Right lung (tissue), 2 donors: ENCODE measurements at regions not wholly inside any gene's neighbourhood (a gene's known extent, or its start where the extent isn't known, plus 50 kb on each side); places are given as distances from the start of the nearest gene placed in this dataset.

Experiments
- DNase-seq, 2 donors: peaks; one replicate each; pipeline ENCODE4 v3.0.0-alpha.2; 2013

DNA sequence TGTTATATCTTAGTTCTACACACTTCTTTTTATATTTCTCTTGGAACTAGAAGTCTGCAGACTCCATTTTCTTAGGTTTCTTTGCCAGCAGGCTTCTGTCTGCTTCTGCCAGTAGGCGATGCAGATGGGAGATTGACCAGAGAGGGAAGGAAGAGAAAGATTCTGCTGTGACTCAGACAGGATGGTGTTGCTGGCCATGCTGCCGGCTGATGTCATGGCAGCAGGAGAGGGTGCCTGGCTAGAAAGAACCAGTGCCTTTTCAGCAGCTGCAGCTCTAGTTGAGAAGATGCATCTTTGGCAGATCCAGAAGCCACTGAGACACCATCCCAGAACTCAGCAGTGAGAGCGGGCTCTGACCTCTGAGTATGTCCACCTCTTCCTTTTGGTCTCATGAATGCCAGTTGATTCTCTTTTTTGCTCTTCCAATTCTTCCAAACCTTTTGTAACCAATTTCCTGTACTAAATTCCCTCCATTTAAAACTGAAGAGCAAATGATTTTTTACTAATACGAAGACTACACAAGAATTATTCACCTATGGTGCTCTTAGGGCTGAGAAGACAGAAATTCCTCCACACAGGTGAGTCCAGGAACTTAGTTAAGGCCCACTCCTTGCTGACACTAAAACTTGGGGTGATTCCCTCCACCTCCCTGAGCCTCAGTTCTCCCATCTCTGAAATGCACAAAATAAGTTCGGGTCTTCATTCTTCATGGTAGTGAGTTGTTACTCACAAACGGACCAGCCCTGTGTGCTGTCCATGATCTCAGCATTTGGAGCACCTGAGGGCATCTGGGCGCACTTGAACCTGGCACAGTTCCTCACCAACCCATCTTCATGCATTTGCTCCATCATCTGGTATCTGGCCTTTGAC lies 200.7 kb downstream of the MYCN start:
- no peak for DNase-seq

DNA sequence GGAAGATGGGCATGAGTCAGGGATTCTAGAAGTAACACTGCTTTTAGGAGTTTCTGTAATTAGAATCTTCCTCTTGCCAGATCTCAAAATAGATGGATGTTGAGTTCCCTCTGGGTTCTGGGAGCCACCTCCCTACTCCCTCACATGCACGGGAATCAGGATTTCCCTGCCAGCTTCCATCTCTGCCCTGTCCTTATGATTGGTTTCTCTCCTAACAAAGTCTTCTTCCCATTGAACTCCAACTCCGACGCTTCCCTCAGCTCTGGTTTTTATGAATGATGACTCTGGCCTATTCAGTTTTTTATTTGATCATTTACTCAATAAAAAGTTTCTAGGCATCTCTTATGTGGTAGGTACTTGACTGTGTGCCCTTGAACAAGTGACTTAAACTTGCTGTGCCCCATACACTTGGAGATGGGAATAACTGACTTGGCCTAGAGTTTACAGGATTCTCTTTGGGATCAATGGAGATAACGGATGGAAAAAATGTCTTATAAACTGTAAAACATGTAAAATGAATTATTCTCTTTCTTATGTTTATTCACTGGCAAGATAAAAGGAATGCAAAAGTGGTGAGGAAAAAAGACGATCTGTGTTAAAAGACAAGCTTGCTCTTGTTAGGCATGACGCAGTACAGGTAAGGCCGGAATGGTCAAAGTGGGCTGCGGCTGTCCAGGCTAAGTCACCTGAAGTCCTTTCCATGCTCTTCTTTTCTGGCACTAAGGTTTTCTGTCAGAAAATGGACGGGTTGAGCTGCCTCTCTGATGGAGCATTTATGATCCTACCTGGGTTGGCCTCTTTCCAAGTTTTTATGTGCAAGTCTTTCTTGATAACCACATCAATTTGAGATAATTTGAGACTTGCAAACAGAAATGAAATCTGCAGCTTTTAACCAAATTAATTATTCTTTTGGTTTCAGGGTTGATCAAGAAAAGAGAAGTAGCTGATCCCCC lies 199.6 kb downstream of the MYCN start:
- no peak for DNase-seq

DNA sequence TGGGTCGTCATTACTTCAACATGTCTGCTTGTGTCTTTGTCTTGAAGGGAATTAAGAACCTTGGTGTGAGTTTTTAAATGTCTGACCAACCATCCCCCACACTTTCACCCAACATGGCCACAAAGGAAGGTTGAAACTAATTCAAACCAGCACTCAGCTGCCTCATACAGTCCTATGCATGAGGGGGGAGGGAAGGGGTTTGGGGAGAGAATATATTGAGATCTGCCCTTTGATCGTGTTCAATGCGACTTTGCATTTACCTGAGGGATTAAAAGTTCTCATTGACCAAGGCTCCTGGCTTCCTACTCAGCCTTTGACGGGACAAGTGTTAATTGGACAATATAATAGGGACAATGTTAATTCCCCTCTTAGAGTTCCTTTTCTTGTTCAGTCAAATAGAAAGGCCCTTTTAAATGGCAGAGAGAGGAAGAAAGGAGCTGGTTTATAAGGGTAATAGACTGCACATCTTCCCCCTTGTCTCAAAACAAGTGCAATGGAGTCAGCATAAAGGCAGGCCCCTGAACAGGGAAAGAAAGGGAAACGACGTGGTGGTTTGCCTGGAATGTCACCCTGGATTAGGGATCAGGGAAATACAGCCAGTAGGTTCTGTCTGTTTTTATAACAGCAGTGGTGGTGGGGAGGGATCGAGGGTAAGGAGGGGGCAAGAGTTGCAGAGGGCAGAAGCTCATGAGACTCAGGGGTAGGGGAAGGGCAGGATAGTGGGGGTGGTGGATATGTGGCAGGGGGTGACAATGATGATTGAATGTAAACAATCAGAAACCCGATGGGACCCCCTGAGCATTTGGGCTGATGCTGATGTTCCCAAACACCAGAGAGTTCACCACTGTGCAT lies 198.7 kb downstream of the MYCN start:
- no peak for DNase-seq

DNA sequence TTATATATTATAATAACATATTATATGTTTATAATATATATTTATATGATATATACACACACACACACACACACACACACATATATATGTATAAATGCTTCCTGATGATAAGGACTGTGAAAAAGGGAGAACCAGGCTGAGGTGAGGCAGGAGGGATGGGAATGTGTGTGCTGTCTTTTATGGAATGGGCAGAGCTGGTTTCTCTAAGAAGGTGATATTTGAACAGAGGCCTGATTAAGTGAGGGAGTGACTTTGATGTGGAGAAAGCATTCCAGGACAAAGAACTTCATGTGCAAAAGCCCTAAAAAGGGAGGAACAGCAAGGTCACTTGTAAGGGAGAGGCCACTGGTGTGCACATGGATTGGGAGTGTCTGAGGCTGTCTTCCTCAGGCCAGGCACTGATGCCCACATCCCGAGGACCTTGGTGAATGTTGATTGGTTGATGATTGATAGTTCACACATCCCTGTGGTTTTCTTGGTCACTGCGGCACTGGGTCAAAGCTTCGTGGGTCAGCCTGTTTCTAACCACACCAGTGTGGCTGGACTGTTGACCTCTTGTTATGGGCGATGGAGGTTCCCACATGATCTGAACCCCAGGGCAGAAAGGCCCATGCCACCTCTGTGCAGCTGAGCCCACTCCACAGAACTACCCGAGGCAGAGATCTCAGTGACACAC lies 196.9 kb downstream of the MYCN start:
- no peak for DNase-seq

DNA sequence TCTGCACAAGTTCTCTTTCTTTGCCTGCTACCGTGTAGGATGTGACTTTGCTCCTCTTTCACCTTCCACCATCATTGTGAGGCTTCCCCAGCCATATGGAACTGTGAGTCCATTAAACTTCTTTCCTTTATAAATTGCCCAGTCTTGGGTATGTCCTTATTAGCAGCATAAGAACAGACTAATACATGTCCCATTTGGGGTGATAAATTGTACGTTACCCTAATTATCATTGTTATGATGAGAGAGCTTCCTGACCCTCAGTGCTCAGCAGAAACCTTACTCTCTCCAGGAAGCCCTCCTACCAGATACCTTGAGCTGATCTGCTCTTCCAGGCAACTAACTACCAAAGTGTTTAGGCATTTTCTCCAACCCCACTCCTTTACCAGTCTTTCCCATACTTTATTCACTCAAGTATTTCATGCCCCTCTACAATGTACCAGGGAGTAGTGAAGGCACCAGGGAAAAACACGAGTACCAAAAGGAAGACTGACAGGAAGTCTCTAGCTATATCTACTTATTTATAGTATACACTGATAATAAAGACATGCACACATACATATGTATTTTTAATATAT lies 196.2 kb downstream of the MYCN start:
- DNase-seq: no peak

DNA sequence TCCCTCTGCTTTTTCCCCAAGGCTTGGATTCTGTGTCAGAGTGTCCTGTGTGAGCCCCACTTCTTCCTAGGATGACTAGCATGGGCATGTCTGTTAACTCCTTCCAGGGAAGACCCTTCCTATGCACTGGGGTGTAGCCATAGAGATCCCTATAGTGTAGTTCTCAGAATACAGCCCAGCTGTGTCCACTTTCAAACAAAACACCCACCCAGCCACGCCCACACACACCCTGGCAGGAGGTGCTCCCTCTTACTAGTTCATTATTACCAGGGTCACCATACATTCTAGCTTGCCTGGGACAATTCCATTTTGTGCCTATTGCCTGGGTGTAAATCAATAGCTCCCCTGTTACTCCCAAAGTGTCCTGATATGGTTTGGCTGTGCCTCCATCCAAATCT lies 195.6 kb downstream of the MYCN start:
- no peak for DNase-seq

DNA sequence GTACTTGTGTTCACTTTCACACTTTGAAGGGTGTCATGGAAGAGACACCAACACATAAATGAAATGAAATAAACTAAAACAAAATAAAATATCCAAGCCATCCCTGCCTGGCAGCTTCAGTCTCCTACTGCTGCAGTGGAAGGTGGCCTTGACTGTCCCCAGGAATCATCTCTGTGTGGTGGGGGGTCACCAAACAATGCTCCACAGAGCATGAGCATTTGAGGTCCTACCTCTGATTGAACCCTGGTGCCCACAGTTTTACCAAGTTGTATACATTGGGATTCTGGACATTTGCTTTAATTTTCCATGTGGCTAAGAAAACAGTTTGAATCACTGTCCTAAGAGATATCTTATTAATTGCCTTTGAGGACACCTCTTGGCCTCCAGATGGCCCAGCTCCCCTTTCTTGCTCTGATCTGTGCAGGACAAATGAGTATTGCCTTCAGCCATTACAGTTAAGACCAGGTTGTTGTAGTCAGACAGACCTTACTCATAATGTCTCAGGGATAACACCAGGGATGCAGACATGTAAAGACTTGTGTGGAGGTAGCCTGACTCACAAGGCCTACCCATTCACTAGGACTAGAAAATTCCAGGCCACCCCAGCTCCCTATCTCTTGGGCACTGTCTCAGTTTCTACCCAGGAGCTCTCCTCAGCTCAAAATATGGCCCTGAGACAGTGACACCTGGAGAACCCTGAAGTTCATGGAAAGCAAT lies 195.0 kb downstream of the MYCN start:
- no peak for DNase-seq

DNA sequence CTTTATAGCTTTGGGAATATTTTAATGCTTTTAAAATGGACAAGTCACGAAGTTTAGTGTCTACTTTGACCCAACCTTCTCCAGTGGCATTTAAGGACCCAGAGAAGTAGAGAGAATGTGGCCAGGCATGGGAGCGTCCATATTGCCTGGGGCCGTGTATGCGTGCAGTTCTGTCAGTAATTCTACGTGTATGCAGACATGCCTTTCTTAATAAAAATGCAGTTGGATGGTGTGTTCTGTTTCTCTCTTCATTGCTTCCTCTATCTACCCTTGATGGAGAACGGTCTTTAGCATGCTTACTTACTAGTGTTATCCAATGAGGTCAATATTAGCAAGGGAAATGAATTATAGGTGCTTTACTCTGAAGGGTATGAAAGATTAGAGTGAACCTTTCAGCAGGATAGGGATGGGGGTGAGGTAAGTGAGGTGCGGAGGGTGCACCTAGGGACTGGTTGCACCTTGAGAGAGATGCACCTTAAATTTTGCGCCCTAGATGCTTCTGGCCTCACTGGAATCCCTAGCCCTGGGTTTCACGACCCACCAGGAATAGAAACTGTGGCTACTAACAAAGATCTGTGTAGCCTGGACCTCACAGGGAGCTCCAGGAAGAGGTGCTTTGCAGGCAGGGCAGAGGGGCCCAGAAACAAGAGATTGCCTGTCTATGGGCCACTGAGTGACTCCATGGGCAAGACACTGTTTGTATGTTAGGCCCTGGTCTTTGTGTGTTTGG lies 194.3 kb downstream of the MYCN start:
- DNase-seq: no peak

DNA sequence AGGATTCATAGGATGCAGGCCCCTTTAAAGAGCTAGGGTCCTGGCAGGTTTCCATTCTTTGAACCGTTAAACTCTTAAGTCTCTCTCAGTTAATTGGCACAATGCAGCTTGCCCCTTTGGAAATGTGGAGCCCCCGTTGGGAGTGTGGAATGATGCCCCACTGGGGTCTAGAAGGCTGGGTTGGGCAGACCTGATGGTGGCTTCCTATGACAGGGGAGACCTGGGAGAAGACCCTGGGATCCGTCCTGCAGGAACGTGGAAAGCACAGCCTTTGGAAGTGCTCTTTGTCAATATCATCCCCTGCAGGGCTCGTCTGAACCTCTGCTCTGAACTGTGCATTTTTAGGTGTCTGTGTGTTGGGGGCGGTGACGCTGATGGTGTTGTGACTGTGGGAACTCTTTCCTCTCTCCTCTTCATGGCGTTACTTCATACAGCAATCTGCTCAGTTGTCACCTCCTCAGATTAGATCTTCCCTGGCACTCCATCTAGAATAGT lies 190.6 kb downstream of the MYCN start:
- DNase-seq: no peak

DNA sequence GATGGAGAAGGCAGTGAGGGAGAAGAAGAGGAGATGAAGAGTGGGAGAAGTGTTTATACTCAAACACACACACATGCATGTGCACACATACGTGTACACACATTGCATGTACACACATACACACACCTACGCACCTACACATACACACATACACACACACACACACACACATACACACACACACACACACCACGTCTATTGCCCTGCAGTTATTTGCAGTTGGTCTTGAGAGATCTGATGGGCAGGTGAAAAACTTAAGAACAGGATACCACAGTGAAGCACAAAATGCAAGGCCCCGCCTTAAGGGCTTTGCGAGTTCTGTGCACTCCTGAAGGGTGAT lies 190.2 kb downstream of the MYCN start:
- DNase-seq: no peak

DNA sequence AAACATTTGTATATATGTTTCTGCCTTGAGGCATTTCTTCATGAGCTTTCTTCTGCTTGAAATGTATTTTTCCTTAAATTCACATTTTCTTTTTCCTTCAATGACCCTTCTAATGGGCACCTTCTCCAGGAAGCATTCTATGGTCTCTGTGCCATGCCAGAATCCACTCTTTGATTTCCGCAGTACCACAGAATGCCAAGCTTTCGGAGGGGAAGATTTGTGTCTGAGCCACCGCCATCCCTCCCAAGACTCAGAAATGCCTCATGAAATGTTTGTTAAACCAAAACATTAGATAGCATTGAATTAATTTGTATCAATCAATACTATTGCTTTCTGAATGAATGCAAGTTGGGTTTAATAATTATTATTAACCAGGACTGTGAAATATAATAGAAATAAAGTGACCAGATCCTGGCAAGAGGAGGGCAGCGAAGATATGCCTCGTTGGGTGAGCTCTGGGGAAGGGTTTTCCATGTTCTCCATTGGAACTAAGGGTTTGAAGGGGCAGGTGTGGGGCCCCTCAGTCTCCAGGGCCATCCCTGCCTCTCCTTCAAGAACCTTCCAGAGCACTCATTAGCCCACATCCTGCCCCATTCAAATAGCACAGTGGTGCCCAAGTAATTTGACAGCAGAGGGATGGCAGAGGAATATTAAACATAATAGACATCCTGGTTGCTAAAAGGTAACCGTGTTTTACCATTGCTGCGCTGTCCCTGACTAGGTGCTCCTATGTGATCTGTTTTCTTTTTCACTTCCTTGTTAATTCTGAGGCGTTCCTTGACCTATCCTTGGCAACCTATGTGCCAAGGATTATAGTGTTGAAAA lies 189.6 kb downstream of the MYCN start:
- no peak for DNase-seq

DNA sequence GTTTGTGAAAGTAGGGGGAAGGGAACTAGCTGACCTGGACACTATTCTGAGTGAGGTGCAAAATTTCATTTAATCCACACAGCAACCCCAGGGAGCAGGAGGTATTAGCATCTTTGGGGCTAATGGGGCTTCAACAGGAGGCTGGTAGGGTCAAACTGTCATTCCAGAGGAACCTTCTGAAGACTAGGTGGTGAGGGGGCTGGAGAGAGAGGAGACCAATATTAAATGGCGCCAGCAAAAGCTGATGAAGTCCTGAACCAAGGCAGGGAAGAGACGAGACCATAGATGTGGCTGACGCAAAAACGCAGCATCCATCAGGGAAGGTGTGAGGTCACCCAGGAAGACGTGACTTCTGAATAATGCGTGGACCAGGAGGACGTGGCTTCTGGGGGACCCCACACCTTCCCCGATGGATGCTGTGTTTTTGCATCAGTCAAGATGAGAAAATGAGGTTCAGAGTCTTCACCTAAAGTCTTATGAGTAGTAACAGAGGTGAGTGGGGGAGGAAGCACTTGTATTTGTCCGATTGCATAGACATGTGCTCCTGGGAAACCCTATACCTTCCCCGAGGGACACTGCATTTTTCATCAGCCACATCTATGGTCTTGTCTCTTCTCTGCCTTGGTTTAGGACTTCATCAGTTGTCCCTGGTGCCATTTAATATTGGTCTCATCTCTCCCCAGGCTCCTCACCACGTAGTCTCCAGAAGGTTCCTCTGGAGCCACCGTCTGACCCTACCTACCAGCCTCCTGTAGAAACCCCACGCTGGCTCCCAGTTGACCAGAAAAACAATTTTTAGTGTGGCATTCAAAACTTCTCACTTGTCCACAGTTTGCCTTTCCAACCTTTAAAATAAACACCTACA lies 188.6 kb downstream of the MYCN start:
- no peak for DNase-seq

DNA sequence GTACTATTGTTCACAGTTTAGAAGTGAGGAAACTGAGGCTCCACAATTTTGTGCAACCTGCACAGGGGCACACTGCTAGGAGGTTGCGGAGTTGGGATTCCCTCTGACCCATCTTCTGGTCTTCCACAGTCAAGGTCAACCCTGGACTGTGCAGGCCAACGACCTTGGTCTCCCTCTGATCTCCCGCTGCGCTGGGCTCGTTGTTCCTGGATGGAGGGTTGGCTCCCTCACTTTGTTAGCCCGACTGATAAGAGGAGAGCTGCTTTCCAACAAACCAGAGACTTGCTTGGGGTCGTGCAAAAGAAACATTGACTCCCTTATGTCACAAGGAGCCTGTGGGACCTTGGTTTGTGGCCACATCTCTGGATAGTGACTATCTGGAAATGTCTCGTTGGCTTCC lies 187.6 kb downstream of the MYCN start:
- DNase-seq: no peak

DNA sequence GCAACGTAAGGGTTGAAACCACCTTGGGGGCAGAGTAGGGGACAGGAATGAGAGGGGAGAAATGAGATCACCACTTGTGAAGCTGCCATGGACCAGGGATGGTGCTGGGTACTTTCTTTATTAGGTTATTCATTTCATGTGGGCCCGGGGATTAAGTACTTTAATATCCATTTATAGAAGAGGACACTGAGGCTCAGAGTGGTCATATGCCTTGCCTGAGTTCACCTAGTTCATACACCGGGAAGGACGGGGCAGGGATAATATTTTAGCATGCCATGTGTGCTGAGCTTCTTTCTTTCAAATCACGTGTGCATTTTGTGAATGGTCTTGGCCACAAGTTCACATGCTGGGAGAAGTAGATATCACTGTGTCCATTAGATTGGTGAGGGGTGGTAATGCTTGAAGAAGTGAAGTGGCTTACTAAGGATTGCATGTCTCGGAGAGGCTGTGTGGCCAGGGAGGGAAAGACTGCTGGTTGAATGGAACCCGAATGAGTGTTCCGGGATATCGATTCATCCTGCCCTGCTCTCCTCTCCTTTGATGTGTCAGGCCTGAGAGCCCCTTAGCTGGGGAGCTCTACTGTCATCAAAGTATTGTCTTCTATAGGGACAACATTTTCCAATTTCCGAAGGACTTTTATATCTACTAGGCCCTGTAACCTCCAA lies 187.1 kb downstream of the MYCN start:
- no peak for DNase-seq

DNA sequence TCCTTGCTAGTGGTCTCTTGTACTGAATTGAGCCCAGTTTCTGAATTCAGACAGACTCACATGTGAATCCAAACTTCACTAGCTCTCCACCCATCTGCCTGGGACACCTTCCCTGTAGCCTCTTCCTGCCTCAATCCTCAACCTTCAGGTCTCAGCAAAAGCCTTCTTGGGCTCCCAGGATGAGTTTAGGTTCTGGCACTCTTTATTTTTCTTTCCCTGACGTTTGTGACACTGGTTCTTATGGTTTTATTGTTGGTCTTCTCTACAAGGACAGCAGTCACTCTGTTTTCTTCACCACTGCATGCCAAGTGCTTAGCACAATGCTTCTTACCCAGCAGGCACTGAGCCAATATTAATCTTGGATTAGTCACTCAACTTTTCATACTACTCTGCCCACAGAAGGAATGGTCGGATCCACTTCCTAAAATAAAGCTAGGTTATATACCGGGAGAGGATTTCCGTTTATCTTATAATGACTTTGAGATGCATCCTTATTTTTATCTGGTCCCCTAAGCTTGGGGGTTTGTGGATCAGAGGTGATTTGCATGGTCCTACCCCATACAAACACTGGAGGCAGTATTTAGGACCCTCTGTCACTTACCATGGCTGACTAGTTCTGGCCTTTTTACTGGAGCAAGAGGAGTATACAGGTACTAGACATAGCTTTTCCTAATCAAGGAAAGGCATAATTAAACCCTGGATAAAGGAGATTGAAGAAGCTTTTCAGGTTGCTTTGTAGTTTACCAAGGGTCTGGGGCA lies 186.3 kb downstream of the MYCN start:
- no peak for DNase-seq
